Glutamatergic neuron (in vitro differentiated cells): ENCODE measurements at regions not wholly inside any gene's neighbourhood (a gene's known extent, or its start where the extent isn't known, plus 50 kb on each side); places are given as distances from the start of the nearest gene placed in this dataset.

Experiments
- DNase-seq: peaks from one replicate; pipeline ENCODE4 v3.0.0; 2022
- H3K27ac Mint-ChIP-seq: one replicate; pipeline ENCODE4 v1.8.0; 2020; ENCODE audit warnings: mild to moderate bottlenecking, mixed read lengths, inconsistent platforms; ENCODE audit not compliant: unreplicated experiment
- H3K27me3 Mint-ChIP-seq: one replicate; pipeline ENCODE4 v1.8.0; 2020; ENCODE audit warnings: mild to moderate bottlenecking, moderate library complexity, mixed read lengths, inconsistent platforms; ENCODE audit not compliant: unreplicated experiment
- H3K36me3 Mint-ChIP-seq: one replicate; pipeline ENCODE4 v1.8.0; 2020; ENCODE audit warnings: mild to moderate bottlenecking, mixed read lengths, inconsistent platforms; ENCODE audit not compliant: unreplicated experiment
- H3K4me1 Mint-ChIP-seq: one replicate; pipeline ENCODE4 v1.8.0; 2020; ENCODE audit warnings: mild to moderate bottlenecking, low read depth, mixed read lengths, inconsistent platforms; ENCODE audit not compliant: unreplicated experiment
- H3K4me3 Mint-ChIP-seq: one replicate; pipeline ENCODE4 v1.8.0; 2020; ENCODE audit warnings: mild to moderate bottlenecking, mixed read lengths, inconsistent platforms; ENCODE audit not compliant: unreplicated experiment
- H3K9me3 Mint-ChIP-seq: one replicate; pipeline ENCODE4 v1.8.0; 2020; ENCODE audit warnings: mild to moderate bottlenecking, moderate library complexity, mixed read lengths, inconsistent platforms; ENCODE audit not compliant: unreplicated experiment
- TF ChIP-seq, protein P1 (sequence below): fragments of 200-600 bp; sonication (generic); IDR thresholded peaks from one replicate; pipeline ENCODE4 v1.5.0; 2021; ENCODE audit not compliant: partially characterized antibody, unreplicated experiment

GRCh38 chr7:79612903-79613302 is 159.4 kb upstream of the MAGI2 start:
- Mint-ChIP-seq H3K36me3 (no peaks in the 10 kb centered on the region), H3K27me3 (no peaks in the 10 kb centered on the region), H3K4me3 (no peak overlapping the region), H3K9me3 (no peaks in the 10 kb centered on the region), H3K27ac (no peak overlapping the region), H3K4me1 (peaks cover 6% of the 10 kb centered on the region)
- TF ChIP-seq, protein P1, sequence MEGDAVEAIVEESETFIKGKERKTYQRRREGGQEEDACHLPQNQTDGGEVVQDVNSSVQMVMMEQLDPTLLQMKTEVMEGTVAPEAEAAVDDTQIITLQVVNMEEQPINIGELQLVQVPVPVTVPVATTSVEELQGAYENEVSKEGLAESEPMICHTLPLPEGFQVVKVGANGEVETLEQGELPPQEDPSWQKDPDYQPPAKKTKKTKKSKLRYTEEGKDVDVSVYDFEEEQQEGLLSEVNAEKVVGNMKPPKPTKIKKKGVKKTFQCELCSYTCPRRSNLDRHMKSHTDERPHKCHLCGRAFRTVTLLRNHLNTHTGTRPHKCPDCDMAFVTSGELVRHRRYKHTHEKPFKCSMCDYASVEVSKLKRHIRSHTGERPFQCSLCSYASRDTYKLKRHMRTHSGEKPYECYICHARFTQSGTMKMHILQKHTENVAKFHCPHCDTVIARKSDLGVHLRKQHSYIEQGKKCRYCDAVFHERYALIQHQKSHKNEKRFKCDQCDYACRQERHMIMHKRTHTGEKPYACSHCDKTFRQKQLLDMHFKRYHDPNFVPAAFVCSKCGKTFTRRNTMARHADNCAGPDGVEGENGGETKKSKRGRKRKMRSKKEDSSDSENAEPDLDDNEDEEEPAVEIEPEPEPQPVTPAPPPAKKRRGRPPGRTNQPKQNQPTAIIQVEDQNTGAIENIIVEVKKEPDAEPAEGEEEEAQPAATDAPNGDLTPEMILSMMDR = no peak
- no peak for DNase-seq

DNA sequence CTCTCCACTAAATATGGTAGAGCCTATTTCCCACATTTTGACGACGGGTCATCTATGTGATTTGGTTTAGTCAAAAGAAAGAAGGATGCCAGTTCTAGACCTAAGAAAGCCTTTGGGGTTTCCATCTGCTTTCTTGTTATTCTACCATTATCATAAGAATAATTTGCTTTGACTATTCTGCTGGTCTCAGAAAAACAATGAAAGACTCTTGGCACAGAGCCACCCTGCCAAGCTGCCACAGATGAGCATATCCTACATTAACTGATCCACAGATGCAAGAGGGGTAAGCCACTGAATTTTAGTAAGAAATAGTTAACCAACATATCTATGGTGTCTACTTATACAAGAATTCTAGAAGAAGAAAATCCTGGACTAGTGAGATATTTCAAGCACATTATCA is 158.6 kb upstream of the MAGI2 start:
- Mint-ChIP-seq H3K27me3 (no peaks in the 10 kb centered on the region), H3K36me3 (no peaks in the 10 kb centered on the region), H3K4me3 (no peak overlapping the region), H3K4me1 (peaks cover 6% of the 10 kb centered on the region), H3K9me3 (no peaks in the 10 kb centered on the region), H3K27ac (no peak overlapping the region)
- TF ChIP-seq, protein P1 = no peak
- no peak for DNase-seq

- Mint-ChIP-seq H3K27me3 (no peaks in the 10 kb centered on the region), H3K9me3 (no peaks in the 10 kb centered on the region), H3K4me3 (no peak overlapping the region), H3K4me1 (peaks cover 6% of the 10 kb centered on the region), H3K36me3 (no peaks in the 10 kb centered on the region), H3K27ac (peak overlapping the region; percentile 80)
- DNase-seq = no peak
- TF ChIP-seq, protein P1 = no peak
Observed at GRCh38 chr7:79610748-79611304, 157.4 kb upstream of the MAGI2 start.

DNA sequence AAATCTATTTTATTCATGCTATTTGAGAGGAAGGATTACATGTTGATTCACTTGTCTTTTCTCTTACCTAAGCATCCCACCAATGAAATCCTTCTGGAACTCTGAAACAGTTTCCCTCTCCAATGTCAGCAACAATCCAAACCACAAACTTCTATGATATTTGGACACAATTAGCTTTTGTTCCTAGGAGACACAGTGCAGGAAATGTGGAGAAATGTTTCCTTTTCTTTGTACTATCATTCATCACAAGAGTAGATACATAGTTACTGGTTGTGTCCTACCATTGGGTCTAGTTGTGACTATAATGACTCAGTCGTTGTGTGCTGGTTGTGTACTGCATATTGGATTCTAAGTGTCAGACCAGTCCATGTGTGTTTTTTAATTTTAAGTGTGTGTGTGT is 156.8 kb upstream of the MAGI2 start:
- Mint-ChIP-seq H3K4me3 (no peak overlapping the region), H3K36me3 (no peaks in the 10 kb centered on the region), H3K4me1 (peaks cover 6% of the 10 kb centered on the region), H3K27me3 (no peaks in the 10 kb centered on the region), H3K27ac (peak overlapping the region; percentile 80), H3K9me3 (no peaks in the 10 kb centered on the region)
- no peak for DNase-seq
- TF ChIP-seq, protein P1 = no peak

DNA sequence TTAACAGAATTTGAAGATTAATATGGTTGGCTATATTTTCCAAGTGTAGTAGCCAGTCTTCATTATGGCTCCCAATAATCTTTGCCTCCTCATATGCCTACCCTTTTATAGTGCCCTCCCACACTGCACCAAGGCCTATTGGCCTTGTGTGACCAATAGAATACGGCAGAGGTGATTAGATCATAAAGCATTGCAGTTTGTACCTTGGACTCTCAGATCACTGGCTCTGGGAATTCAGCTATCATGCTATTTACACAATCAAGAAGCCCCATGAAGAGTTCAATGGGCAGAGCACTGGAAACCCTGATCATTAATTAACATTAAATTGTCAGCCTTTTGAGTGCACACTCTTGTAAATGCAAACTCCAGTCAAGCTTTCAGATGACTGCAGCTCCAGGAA is 154.5 kb upstream of the MAGI2 start:
- Mint-ChIP-seq H3K4me1 (peaks cover 6% of the 10 kb centered on the region), H3K4me3 (no peak overlapping the region), H3K36me3 (no peaks in the 10 kb centered on the region), H3K27ac (no peak overlapping the region), H3K27me3 (no peaks in the 10 kb centered on the region), H3K9me3 (no peaks in the 10 kb centered on the region)
- DNase-seq = no peak
- TF ChIP-seq, protein P1 = no peak
